ENCODE measurements at regions not wholly inside any gene's neighbourhood (a gene's known extent, or its start where the extent isn't known, plus 50 kb on each side); places are given as distances from the start of the nearest gene placed in this dataset.

DNA sequence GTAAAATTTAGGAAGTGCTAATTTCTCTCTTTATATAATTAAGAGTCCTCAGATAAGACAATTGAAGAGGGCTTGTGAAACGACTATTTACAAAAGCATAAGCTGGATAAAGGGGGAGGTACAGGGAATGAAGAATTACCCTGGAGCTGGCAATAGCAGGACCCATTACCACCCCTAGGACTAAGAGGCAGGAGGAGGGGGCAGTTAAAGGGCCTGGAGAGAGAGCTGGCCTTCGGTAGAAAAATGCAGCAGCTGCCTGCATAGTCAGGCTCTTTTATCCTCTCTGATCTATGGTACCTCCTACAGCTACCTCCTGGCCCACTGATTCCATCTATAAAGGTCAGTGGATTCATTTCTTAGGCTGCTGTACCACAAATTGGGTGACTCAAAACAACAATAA is 57.7 kb upstream of the TRPC3 start:
- TF ChIP-seq, protein P1, sequence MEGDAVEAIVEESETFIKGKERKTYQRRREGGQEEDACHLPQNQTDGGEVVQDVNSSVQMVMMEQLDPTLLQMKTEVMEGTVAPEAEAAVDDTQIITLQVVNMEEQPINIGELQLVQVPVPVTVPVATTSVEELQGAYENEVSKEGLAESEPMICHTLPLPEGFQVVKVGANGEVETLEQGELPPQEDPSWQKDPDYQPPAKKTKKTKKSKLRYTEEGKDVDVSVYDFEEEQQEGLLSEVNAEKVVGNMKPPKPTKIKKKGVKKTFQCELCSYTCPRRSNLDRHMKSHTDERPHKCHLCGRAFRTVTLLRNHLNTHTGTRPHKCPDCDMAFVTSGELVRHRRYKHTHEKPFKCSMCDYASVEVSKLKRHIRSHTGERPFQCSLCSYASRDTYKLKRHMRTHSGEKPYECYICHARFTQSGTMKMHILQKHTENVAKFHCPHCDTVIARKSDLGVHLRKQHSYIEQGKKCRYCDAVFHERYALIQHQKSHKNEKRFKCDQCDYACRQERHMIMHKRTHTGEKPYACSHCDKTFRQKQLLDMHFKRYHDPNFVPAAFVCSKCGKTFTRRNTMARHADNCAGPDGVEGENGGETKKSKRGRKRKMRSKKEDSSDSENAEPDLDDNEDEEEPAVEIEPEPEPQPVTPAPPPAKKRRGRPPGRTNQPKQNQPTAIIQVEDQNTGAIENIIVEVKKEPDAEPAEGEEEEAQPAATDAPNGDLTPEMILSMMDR (conservative IDR thresholded peaks at IDR 0.05 in 1 of 2, IDR thresholded peaks at IDR 0.05 in 1 of 2; ENCODE audit: low read depth in 1 of 2, low read length in 2 of 2) = no peak
- TF ChIP-seq EZH2 (IDR thresholded peaks at IDR 0.05; ENCODE audit: low read length, missing control alignments) = no peak
